ENCODE measurements at regions not wholly inside any gene's neighbourhood (a gene's known extent, or its start where the extent isn't known, plus 50 kb on each side); places are given as distances from the start of the nearest gene placed in this dataset.

- TF ChIP-seq CTCF (IDR thresholded peaks at IDR 0.05) (no peak), POLR2A (IDR thresholded peaks at IDR 0.05) (no peak)
Observed at GRCh38 chr14:89504602-89505313, 87.7 kb upstream of the FOXN3 start.

All from vagina (tissue), 2 donors.